Kidney epithelial cell (primary cell): ENCODE measurements at regions not wholly inside any gene's neighbourhood (a gene's known extent, or its start where the extent isn't known, plus 50 kb on each side); places are given as distances from the start of the nearest gene placed in this dataset.
"Not testable (repeated sequence)": the region's sequence is repeated elsewhere in the genome, so short reads cannot be mapped to it uniquely, and the experiment has no call there.

Source experiments
- DNase-seq: peaks from one replicate; pipeline ENCODE4 v3.0.0-alpha.2; 2010; ENCODE audit warnings: low read depth
- H3K27me3 ChIP-seq: 2 replicates; pipeline ENCODE4 v1.6.0; 2011; ENCODE audit warnings: low read length; ENCODE audit not compliant: control insufficient read depth, insufficient read depth
- H3K36me3 ChIP-seq: 2 replicates; pipeline ENCODE4 v1.5.1; 2011; ENCODE audit warnings: low read length; ENCODE audit not compliant: control insufficient read depth, insufficient read depth
- H3K4me3 ChIP-seq: 2 replicates; pipeline ENCODE4 v1.5.1; 2011; ENCODE audit warnings: low read depth, mild to moderate bottlenecking, control low read depth, low read length
- TF ChIP-seq, protein P1 (sequence below): IDR thresholded peaks from 2 replicates; pipeline ENCODE4 v1.5.1; 2011; ENCODE audit warnings: mild to moderate bottlenecking, moderate library complexity, low read length, control low read depth, inconsistent platforms; ENCODE audit not compliant: insufficient read depth, poor library complexity, severe bottlenecking

DNA sequence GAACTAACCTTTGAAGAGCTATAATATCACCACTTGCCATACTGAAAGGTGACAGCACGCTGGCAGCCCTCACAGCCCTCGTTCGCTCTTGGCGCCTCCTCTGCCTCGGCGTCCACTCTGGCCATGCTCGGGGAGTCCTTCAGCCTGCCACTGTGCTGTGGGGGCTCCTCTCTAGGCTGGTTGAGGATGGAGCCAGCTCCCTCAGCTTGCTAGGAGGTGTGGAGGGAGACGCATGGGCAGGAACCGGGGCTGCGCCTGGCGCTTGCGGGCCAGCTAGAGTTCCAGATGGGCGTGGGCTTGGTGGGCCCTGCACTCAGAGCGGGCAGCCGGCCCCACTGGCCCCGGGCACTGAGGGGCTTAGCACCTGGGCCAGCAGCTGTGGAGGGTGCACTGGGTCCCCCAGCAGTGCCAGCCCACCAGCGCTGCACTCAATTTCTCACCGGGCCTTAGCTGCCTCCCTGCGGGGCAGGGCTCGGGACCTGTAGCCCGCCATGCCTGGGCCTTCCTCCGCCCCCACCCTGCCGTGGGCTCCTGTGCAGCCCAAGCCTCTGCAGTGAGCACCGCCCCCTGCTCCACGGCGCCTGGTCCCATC is 329.7 kb downstream of the LMBRD1 start:
- TF ChIP-seq, protein P1, sequence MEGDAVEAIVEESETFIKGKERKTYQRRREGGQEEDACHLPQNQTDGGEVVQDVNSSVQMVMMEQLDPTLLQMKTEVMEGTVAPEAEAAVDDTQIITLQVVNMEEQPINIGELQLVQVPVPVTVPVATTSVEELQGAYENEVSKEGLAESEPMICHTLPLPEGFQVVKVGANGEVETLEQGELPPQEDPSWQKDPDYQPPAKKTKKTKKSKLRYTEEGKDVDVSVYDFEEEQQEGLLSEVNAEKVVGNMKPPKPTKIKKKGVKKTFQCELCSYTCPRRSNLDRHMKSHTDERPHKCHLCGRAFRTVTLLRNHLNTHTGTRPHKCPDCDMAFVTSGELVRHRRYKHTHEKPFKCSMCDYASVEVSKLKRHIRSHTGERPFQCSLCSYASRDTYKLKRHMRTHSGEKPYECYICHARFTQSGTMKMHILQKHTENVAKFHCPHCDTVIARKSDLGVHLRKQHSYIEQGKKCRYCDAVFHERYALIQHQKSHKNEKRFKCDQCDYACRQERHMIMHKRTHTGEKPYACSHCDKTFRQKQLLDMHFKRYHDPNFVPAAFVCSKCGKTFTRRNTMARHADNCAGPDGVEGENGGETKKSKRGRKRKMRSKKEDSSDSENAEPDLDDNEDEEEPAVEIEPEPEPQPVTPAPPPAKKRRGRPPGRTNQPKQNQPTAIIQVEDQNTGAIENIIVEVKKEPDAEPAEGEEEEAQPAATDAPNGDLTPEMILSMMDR: no peak
- no peaks in the 10 kb centered on the region for H3K36me3 ChIP-seq
- H3K4me3 ChIP-seq: no peak overlapping the region
- no peak for DNase-seq
- no peaks in the 10 kb centered on the region for H3K27me3 ChIP-seq

DNA sequence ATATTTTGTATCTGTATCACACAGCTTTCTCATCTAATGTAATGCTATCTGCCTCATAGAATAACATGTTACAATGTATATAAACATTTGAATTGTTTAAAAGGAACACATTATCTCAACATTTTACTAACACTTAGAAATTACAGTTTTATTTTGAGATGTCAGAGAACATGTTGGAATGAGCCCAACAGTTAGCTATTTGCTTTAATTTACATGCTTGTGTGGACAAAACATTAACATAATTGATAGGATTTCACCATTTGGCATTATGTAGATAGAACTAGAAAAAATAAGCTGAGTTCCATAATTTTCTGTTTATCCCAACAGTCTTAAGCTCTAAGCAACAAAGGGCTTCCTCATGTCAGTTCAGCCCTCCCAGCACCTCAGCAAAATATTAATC is 330.9 kb downstream of the LMBRD1 start:
- DNase-seq: no peak
- no peak overlapping the region for H3K4me3 ChIP-seq
- no peaks in the 10 kb centered on the region for H3K27me3 ChIP-seq
- H3K36me3 ChIP-seq: no peaks in the 10 kb centered on the region
- TF ChIP-seq, protein P1: no peak

DNA sequence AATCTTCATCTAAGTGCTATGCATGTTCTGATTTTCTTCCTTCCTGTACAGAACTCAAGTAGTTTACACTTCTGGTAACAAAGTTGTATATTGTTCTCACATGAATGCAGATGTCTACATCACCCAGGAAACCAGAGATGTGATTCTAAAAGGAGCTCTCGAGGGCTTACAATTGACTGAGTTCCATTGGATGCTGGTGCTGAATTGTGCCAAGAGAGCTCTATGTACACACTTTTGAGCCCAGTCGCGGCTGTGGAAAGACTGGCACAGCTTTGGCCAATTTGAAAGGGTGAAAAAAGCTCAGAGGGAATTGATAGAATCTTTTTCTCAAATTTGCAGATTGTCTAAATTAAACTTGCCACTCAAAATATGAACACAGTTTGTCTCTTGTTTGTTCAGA is 340.7 kb downstream of the LMBRD1 start:
- no peak for DNase-seq
- H3K36me3 ChIP-seq: no peaks in the 10 kb centered on the region
- no peaks in the 10 kb centered on the region for H3K27me3 ChIP-seq
- TF ChIP-seq, protein P1: no peak
- no peak overlapping the region for H3K4me3 ChIP-seq

DNA sequence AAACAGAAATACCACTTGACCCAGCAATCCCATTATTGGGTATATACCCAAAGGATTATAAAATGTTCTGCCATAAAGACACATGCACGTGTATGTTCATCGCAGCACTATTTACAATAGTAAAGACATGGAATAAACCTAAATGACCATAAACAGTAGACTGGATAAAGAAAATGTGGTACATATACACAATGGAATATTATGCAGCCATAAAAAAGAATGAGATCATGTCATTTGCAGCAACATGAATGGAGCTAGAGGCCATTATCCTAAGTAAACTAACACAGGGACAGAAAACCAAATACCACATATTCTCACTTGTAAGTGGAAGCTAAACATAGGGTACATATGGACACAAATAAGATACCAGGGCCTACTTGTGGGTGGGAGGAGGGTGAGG is 342.2 kb downstream of the LMBRD1 start:
- not testable (repeated sequence) for H3K4me3 ChIP-seq, H3K27me3 ChIP-seq, H3K36me3 ChIP-seq, DNase-seq

DNA sequence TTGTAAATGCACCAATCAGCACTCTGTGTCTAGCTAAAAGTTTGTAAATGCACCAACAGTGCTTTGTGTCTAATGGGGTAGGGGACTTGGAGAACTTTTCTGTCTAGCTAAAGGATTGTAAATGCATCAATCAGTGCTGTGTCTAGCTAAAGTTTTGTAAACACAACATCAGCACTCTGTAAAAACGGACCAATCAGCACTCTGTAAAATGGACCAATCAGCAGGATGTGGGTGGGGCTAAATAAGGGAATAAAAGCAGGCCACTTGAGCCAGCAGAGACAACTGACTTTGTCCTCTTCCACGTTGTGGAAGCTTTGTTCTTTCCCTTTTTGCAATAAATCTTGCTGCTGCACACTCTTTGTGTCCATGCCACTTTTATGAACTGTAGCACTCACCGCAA is 346.3 kb downstream of the LMBRD1 start:
- H3K4me3 ChIP-seq: not testable (repeated sequence)

DNA sequence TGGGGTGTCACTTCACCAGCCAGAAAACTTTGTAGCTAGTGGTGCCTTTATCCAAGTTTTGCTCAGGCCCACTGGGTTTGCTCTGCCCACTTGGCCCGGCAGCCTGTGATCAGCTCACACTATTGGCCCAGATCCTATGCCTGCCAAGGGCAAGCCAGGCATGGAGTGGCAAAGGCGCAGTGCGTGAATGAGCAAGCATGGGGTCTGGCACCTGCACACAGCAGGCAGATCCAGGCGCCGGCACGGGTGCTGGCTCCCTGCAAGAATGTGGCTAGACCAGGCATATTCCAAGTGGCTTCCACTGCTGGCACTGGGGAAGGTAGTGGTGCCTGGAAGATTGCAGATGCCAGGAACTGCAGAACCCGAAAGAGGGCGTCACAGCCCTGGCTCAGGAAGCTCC is 346.9 kb downstream of the LMBRD1 start:
- no peaks in the 10 kb centered on the region for H3K27me3 ChIP-seq
- H3K36me3 ChIP-seq: no peaks in the 10 kb centered on the region
- no peak overlapping the region for H3K4me3 ChIP-seq
- TF ChIP-seq, protein P1: no peak
- DNase-seq: no peak

More for the DNA sequence above, 346.3 kb downstream of the LMBRD1 start:
- H3K36me3 ChIP-seq, DNase-seq, H3K27me3 ChIP-seq: not testable (repeated sequence)
